GM12891 (cell line): ENCODE measurements at regions not wholly inside any gene's neighbourhood (a gene's known extent, or its start where the extent isn't known, plus 50 kb on each side); places are given as distances from the start of the nearest gene placed in this dataset.

ENCODE experiments used
- POLR2A ChIP-seq: IDR thresholded peaks from 2 replicates; pipeline ENCODE4 v1.6.1; 2011; ENCODE audit warnings: low read depth, low read length, control low read depth
- POLR2AphosphoS5 ChIP-seq: IDR thresholded peaks from 2 replicates; pipeline ENCODE4 v1.6.1; 2011; ENCODE audit warnings: low read depth, low read length, control low read depth

- no peak for TF ChIP-seq POLR2AphosphoS5
- no peak for TF ChIP-seq POLR2A
Observed at GRCh38 chr16:22634954-22635353, 124.3 kb downstream of the NPIPB5 start.
